Fibroblast of skin of right quadriceps (primary cell): ENCODE measurements at regions not wholly inside any gene's neighbourhood (a gene's known extent, or its start where the extent isn't known, plus 50 kb on each side); places are given as distances from the start of the nearest gene placed in this dataset.
"Not testable (repeated sequence)": the region's sequence is repeated elsewhere in the genome, so short reads cannot be mapped to it uniquely, and the experiment has no call there.

ENCODE experiments used
- DNase-seq: peaks from one replicate; pipeline ENCODE4 v3.0.0-alpha.2; 2013

DNA sequence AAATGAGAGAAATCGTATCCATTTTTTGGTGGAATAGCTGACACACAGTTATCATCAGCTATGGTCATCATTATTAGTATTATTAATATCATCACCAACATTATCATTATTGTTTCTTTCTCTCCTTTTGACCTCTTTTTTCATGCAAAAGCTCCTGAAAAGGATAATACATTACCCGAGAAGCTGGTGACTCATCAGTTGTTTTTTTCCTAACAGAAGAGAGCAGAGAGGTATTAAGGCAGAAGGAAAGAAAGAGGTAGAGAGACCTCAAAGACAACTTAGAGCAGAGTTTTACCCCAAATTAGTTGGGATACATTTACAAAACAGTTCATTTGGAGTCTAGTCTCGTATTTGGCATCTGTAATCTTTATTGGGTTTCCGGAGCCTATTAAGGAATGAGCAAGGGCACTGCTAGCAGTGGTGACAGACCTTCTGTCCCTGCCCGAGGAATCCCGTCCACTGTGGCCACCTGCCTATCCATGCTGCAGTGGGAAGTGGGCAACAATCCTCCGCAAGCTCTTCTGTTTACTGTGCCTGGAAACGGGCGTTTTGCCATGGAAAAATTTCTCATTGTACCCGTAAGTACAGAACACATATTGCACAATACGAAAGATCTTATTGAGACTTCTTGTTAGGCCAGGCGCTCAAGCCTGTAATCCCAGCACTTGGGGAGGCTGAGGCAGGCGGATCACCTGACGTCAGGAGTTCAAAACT lies 170.0 kb upstream of the MKLN1 start:
- DNase-seq: no peak

DNA sequence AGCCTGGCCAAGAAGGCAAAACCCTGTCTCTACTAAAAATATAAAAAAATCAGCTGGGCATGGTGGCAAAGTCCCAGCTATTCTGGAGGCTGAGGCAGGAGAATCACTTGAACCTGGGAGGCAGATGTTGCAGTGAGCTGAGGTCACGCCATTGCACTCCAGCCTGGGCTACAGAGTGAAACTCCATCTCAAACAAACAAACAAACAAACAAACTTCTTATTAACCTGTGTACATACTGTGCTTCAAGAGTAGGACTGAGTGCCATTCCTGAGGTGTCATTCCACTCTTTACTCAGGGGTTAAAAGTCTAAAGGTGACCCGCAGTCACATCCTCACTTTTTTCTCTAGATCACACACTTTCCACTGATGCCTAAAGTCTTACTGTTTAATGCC lies 169.4 kb upstream of the MKLN1 start:
- not testable (repeated sequence) for DNase-seq

DNA sequence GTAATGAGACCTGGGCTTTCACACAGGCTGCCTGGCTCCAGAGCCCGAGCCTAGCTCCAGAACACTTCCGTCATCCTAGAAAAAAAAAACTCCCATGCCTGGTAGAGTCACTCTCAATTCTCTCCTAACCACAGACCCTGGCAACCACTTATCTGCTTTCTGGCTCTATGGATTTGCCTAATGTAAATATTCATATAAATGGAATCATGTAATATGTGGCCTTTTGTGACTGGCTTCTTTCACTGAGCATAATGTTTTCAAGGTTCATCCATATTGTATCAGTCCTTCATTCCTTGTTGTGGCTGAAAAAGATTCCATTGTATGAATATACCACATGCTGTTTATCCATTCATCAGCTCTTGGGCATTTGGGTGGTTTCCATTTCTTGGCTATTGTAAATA lies 167.7 kb upstream of the MKLN1 start:
- peak; percentile 80 for DNase-seq

DNA sequence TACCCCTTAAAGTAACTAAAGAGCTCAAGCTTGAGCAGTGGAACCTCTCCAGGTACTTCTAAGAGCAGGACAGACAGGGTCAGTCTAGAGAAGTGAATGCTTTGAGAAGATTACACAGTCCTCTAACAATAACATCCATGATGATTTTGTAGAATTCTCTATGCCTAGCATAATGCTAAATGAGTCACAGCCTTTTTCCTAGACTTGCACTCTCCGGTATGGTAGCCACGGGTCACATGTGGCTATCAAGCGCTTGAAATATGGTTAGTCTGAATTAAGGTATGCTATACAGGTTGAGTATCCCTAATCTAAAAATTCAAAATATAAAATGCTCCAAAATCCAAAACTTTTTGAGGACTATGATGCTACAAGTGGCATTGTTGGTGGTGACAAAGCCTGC lies 166.6 kb upstream of the MKLN1 start:
- peak; percentile 39 for DNase-seq

DNA sequence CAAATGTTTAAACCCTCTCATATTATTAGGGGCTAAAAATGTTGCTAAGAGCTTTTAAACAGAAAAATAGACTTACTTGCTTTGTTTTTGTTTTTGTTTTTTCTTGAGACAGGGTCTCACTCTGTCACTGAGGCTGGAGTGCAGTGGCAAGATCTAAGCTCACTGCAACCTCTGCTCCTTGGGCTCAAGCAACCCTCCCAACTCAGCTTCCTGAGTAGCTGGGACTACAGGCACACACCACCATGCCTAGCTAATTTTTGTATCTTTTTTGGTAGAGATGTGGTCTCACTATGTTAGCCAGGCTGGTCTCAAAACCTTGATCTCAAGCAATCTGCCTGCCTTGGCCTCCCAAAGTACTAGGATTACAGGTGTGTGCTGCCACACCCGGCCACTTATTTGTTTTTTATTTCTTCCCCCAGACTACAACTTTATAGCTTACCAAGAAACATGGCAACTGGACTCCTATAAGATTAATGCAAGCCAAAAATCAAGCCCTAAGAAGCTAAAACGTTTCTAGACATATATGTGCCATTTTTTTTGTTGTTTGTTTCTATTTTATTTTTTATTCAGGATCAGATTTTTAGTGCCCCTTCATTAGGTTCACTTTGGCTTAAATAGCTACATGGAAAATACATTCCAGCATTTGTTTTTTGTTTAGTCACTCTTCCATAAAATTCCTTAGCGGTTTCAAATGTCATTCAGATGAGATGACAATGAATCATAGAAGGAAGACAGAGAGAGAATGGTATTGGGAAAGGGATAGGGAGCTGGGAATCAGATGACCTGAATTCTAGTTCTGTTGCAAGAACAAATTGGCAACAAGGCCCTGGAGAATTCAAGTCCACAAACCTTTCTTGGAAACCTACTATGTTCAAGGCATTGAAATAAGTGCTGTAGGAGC lies 163.4 kb upstream of the MKLN1 start:
- peak; percentile 95 for DNase-seq

DNA sequence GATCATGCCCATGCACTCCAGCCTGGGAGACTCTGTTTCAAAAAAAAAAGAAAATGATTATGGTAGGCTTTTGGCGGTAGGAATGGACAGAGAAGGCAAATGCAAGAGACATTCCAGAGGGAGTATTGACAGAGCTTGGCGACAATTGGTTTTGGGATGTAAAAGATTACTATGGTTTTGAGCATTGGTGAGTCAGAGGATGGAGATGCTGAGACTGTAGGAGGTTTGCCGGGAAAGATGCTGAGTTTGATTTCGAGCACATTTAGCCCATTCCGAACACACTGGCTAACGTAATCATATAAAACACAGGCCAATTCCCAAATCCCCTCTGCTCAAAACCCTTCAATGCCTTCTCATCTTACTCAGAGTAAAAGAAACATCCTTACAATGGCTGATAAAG lies 161.6 kb upstream of the MKLN1 start:
- peak; percentile 95 for DNase-seq

DNA sequence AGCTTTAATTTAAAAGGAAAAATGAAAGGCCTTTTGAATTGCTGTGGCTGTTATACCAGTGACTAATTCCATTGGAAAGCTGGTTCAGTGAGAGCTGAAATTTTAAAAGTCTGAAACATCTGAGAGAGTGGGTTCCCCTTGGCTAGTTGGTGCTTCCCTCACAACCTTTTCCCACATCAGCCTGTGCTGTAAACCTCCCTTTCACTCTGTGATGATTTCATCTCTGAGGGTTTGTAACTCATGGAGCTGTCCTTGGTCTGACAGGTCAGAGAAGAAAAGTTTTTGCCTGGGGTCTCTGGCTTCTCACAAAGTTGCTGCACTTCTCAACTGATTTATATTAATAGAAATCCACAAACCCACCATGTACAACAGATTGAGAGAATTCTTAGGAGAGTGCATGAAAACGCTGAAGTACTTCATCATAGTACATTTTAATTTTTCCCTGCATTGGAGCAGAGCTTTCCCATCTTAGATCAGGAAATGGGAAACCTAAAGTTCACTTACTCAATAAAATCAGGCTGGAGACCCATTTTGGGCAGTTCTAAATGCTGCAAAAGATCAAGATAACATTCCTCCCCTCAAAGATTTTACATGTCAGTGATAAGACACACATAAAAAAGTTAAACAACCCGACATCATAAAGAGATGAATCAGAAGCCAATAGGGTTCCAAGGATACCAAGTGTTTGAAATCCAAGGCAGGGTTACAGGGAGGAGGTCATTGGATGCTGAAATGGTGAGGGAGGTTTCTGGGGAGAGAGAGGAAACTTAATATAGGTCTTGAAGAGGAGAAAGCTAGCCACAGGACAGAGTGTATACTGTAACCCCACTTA lies 157.0 kb upstream of the MKLN1 start:
- DNase-seq: peak; percentile 52

DNA sequence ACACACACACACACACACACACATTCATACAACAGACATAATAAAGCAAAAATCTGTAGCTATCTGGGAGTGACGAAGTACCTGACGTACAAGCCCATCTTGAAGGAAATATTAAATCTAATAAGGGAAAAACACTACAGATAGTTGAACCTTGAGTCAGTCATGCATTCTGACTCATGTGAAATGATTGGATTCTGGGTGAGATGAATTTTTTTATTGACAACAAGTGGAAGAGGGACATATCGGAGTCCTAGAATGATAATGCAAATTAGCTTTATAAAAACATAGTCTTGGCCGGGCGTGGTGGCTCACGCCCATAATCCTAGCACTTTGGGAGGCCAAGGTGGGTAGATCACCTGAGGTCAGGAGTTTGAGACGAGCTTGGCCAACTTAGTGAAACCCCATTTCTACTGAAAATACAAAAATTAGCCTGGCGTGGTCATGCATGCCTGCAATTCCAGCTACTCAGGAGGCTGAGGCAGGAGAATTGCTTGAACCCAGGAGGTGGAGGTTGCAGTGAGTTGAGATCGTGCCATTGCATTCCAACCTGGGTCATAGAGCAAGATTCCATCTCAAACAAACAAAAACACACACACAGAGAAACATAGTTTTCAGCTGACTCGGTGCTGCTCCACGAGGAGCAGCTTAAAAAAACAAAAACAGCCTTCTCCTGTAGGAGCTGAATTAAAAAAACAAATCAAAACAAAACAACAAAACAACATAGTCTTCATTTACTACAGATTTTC lies 154.4 kb upstream of the MKLN1 start:
- DNase-seq: peak; percentile 55

DNA sequence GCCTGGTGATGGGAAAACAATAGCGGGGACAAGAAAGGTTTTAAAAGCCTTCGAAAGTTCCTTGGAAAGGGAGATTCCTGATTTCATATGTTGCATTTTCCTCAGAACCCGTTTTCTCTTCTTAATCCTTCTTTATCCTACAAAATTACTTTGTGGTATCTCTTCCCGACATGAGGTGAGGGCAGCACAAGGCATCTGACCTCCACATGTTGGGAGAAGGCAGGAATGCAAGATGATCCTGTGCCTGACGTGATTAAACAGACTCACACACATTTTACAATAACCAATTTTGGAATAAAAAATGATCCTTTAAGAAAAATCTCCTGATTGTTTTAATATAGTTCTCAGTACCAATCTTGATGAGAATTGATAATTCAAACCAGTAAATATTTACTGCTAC lies 153.3 kb upstream of the MKLN1 start:
- peak; percentile 61 for DNase-seq

DNA sequence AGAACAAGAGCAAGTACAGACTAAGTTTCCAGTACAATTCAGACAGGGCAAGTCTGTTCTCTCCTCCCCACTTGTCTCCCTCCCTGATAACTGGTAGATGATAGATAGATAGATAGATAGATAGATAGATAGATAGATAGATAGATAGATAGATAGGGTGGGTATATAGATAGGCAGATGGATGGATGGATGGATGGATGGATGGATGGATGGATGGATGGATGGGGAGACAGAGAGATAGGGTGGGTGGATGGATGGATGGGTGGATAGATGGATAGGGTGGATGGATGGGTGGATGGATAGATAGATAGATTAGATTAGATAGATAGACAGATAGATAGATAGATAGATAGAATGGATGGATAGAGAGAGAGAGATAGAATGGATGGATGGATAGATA lies 152.8 kb upstream of the MKLN1 start:
- DNase-seq: no peak

DNA sequence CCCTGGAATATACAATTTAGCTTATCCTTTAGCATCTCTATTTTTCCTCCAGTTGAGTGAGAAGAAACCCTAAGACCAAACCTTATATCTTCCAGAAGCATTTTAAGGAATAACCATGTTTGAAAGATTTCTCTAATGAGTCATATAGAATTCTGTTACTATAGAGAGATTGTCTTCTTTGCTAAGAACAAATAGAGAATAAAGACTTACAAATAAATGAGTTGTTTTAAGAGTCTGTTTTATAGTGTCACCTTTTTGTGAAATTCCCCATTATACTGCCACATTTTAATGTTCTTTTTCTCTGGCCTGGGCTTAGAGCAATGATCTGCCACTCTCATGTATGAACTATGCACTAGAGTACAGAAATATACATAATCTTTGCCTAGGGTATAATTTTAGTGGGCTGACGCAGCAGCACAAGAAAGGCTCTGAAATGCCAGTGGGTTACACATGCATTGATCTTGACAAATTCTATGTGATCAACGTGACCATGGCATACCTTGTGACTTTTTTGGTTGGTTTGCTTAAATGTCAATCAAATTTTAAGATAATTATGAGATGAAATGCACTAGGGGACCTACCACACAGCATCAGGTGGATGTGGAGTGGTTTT lies 145.1 kb upstream of the MKLN1 start:
- DNase-seq: peak; percentile 11

DNA sequence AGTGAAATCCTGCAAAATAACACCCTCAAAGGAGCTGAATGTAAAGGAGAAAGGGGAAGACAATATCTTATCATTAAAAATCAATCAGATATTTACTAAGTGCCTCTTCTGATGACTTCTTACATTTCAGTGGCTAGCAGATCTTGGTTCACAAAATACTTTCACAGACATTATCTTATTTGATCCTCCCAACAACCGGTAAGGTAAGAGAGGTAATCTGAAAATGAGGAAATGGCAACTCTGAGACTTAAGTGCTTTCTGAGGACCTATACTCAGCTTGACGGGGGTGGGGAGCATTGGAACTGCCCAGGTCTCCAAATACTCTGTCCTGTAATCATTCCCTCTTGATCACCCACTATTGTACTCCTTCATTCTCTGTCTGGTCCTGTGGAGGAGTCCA lies 144.6 kb upstream of the MKLN1 start:
- DNase-seq: no peak

DNA sequence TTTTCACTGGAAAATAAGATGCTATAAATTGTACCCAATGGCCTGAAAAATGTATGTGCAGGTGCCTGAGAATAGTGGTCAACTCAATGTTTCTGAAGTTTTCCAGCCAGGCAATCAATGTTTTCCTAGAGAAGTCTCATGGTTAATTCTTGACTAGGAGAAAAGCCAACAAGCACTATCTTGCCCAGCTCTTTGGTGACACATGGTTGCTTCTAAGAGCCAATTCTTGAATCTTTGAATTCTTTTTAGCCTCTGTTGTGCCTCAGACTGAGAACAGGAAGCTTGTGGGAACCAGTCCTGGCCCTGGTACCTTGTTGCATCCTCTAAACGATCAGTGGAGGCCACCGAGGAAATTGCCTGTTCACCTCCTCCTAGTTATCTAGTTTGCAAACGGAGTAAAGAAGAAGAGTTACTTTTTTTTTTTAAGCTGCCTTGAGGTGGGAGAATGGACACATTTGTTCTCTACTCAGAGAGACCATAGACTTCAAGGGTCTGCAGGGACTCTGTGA lies 144.0 kb upstream of the MKLN1 start:
- DNase-seq: no peak

DNA sequence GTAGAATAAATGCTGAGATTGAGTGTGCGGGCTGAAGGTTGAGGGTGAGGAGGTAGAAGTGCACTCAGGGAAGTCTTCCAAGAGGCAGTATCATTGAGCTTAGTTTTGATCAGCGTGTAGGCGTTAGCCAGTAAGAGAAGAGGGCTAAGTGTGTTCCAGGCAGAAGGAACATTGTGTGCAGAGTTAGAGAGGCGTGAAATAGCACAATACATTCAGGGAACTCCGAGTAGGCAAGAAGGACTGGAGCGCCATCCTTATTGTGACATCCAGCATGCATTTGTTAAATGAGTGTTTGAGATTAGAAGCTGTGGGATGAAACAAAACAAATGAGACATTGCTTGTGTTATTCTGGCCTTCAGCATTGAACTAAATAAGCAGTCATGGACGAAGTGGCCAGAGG lies 140.9 kb upstream of the MKLN1 start:
- DNase-seq: no peak

DNA sequence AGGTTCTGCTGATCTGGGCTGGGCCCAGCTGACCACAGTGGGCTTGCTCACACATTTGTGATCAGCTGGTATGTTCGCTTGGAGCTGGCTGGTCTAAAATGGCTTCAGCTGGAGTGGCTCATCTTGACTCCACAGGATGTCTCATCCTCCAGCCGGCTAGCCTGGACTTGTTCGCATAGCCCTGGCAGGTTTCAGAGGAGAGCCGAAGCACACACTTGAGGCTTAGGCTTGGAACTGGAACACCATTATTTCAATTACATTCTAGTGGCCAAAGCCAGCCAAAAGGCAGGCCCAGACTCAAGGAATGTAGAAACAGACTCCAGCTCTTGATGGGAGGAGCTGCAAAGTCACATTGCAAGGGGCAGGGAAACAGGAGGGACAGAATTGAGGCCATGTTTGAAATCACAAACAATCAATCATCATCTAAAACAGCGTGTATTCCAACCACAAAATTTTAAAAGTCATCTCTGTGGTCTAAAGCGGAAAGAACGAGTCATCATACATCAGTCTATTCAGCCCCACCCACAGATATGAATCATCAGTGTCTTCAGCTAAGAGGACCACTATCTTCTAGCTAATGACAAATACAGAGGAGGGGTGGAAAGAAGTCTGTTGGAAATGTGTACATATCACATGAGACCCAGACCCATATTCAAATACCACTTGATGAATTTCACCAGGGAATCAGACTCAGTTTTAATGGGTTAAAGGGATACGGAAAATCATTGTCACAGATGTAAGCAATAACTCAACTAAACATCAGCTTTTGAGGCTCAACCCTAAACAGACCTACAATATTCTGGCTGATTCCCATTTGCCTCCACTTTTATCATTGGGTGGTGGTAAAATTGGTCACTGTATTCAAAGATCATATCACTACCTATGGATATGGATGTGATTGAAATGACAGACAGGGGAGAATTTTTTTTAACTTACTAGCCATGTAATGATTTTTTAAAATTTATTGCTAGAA lies 139.0 kb upstream of the MKLN1 start:
- DNase-seq: peak; percentile 99

DNA sequence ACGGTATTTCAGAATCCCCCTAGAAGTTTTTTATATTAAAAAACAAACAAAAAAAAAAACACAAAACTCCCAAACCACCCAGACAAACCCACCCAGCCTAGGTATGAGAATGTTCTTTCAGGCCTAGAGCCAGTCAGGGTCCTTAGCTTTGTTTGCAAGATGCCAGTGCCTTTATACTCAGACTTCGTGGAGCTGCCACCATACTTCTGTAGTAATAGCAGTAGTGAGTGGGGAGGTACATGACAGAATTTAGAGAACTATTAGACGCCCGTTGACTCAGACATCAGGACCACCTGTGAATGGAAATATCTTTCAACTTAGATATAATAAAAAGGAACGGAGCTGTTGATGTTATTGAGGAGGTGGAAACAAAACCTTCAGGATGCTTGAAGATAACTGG lies 138.2 kb upstream of the MKLN1 start:
- DNase-seq: no peak

DNA sequence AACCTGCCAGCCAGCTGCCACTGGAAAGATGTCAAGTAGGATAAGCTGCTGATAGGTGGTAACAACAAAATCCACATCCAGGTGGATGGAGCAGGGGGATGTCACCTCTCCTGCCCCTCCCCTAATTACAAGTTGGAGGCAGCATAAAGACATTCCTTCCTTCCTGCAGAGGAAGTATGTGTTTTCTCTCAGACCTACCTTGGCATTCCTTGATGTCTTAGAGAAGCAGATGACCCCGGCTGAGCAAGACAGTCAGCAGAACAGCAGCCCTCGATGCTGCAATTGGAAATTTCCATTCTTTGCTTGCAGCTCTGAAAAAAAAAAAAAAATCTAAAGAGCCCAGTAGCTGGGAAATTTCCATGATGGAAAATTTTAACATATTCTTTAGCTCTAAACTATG lies 137.5 kb upstream of the MKLN1 start:
- no peak for DNase-seq

DNA sequence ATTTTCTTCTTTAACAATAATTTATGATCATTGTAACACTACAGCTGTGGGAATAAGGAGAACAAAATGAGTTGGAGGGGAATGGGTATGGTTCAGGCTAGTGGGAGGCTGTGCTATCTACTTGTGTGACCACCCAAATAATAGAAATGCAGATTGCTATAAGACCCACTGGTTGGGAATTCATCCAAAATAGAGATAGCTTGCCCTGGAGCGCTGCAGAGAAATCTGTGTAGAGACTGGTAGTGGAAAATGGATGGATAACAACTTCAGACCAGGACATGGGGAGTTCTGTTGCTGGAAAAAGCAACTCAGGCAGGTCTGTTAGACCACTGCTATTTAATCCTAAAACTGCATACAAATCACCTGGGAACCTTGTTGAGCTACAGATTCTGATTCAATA lies 137.1 kb upstream of the MKLN1 start:
- no peak for DNase-seq

DNA sequence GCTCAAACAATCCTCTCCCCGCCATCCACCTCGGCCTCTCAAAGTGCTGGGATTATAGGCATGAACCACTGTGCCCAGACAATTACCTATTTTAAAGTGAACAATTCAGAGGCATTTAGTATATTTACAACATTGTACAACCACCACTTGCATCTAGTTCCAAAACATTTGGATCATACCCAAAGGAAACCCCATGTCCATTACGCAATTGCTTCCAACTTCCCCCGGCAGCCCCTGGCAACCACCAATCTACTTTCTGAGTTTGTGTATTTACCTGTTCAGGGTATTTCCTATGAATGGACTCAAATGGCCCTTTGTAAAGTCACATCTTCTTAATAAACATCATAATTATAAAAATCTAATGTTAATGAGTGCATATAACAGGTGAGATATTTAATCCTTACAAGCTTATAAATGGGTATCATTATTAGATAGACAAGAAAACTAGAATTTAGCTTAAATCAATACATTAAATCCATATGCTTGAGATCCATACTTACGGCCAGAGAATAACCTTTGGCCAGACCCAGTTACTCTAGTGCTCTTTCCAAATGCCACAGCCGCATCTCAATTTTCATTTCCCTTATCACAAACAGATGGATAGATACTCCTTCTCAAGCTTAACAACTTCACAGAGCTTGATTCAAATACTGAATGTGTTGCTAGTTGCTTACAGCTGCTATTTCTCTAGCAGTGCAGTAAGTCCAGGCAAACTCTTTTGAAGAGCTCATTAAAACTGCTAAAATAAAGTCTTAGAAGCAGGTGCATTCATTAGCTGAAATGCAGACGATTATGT lies 133.4 kb upstream of the MKLN1 start:
- peak; percentile 14 for DNase-seq

DNA sequence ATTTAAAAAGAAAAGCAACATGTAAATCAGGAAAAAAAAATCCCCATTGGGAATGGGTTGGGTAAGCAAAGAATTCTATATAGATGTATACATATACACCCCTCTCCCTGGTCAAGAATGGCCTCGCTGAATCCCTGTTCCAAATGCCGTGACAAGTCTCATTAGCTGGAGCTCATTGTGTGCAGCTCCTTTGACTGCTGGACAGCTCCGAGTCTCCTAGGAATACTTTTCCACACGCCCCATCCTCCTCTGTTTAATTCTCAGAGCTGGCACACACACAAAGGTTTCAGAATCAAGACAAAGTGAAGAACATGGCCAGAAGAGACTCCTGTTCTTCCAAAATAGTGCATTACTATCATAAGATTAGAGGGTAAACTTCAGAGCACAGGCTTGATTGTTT lies 130.9 kb upstream of the MKLN1 start:
- DNase-seq: peak; percentile 46
